Sciatic nerve (tissue), 2 donors: ENCODE measurements at regions not wholly inside any gene's neighbourhood (a gene's known extent, or its start where the extent isn't known, plus 50 kb on each side); places are given as distances from the start of the nearest gene placed in this dataset.

Experiments
- ATAC-seq: fragments of 200-7000 bp; cut with Tn5 transposase; one replicate; pipeline ENCODE4 v1.9.1; 2020; ENCODE audit warnings: mild to moderate bottlenecking, moderate library complexity
- DNase-seq: peaks from one replicate; pipeline ENCODE4 v3.0.0-alpha.2; 2020; ENCODE audit warnings: low spot score
- intact Hi-C: fragments of 100-400 bp; cut with DNase I; formaldehyde crosslinking; loops from one replicate; pipeline ENCODE4 v1.14.2; 2022
- donor health status: DM: no; HTN: no; CAD: no.
- donor health status: DM: no; HTN: no; CAD: no.

- no peak for ATAC-seq
- intact Hi-C loops = no loop called here
- DNase-seq = no peak
Measured at GRCh38 chr18:22639561-22639960, 221.8 kb upstream of the CTAGE1 start.

- DNase-seq (no peak), ATAC-seq (no peak)
- intact Hi-C loops = no loop called here
Measured at GRCh38 chr18:22640281-22640842, 222.6 kb upstream of the CTAGE1 start.

- no peak for ATAC-seq
- intact Hi-C loops = no loop called here
- DNase-seq = no peak
Measured at GRCh38 chr18:22641958-22642357, 224.2 kb upstream of the CTAGE1 start.

- no peak for DNase-seq
- no peak for ATAC-seq
- intact Hi-C loops = no loop called here
Measured at GRCh38 chr18:22643731-22644130, 226.0 kb upstream of the CTAGE1 start.

GRCh38 chr18:22650247-22650646 lies 232.5 kb upstream of the CTAGE1 start:
- DNase-seq (no peak), ATAC-seq (no peak)
- intact Hi-C loops = no loop called here

GRCh38 chr18:22657619-22658018 lies 239.9 kb upstream of the CTAGE1 start:
- DNase-seq = no peak
- intact Hi-C loops = no loop called here
- ATAC-seq = no peak

- ATAC-seq (no peak), DNase-seq (no peak)
- intact Hi-C loops = no loop called here
Measured at GRCh38 chr18:22658318-22658717, 240.6 kb upstream of the CTAGE1 start.

- no peak for ATAC-seq
- DNase-seq = no peak
- intact Hi-C loops = no loop called here
Measured at GRCh38 chr18:22663378-22663777, 245.7 kb upstream of the CTAGE1 start.

- ATAC-seq (no peak), DNase-seq (no peak)
- intact Hi-C loops = no loop called here
Measured at GRCh38 chr18:22666411-22666940, 248.8 kb upstream of the CTAGE1 start.

- intact Hi-C loops = no loop called here
- ATAC-seq = no peak
- DNase-seq = no peak
Measured at GRCh38 chr18:22667156-22667555, 249.4 kb upstream of the CTAGE1 start.

GRCh38 chr18:22667616-22668422 lies 250.1 kb upstream of the CTAGE1 start:
- ATAC-seq (no peak), DNase-seq (no peak)
- intact Hi-C loops = no loop called here

GRCh38 chr18:22668496-22668895 lies 250.8 kb upstream of the CTAGE1 start:
- DNase-seq (no peak), ATAC-seq (no peak)
- intact Hi-C loops = no loop called here

GRCh38 chr18:22670914-22671313 lies 253.2 kb upstream of the CTAGE1 start:
- DNase-seq (no peak), ATAC-seq (no peak)
- intact Hi-C loops = no loop called here

GRCh38 chr18:22673182-22673862 lies 255.6 kb upstream of the CTAGE1 start:
- intact Hi-C loops = no loop called here
- DNase-seq (no peak), ATAC-seq (no peak)

GRCh38 chr18:22674272-22674671 lies 256.6 kb upstream of the CTAGE1 start:
- DNase-seq (no peak), ATAC-seq (no peak)
- intact Hi-C loops = no loop called here

GRCh38 chr18:22675006-22675405 lies 257.3 kb upstream of the CTAGE1 start:
- DNase-seq = no peak
- intact Hi-C loops = no loop called here
- no peak for ATAC-seq

- ATAC-seq (no peak), DNase-seq (no peak)
- intact Hi-C loops = no loop called here
Measured at GRCh38 chr18:22676423-22676822, 256.7 kb upstream of the RBBP8 start.

GRCh38 chr18:22678486-22678885 lies 254.6 kb upstream of the RBBP8 start:
- intact Hi-C loops = no loop called here
- DNase-seq = no peak
- no peak for ATAC-seq

GRCh38 chr18:22680944-22681343 lies 252.2 kb upstream of the RBBP8 start:
- no peak for DNase-seq
- ATAC-seq = no peak
- intact Hi-C loops = no loop called here

- no peak for ATAC-seq
- intact Hi-C loops = no loop called here
- DNase-seq = no peak
Measured at GRCh38 chr18:22681908-22682307, 251.2 kb upstream of the RBBP8 start.
